Epithelial cell of esophagus (primary cell): ENCODE measurements at regions not wholly inside any gene's neighbourhood (a gene's known extent, or its start where the extent isn't known, plus 50 kb on each side); places are given as distances from the start of the nearest gene placed in this dataset.
A peak's percentile ranks its signal among the peaks of the same experiment; 100 is the strongest.

Experiments used
- DNase-seq: peaks from one replicate; pipeline ENCODE4 v3.0.0; 2010; ENCODE audit warnings: low read depth
- H3K4me3 ChIP-seq: 2 replicates; pipeline ENCODE4 v1.5.1; 2011; ENCODE audit warnings: mild to moderate bottlenecking, low read length, control low read depth
- CTCF ChIP-seq: IDR thresholded peaks from 2 replicates; pipeline ENCODE4 v1.5.1; 2011; ENCODE audit warnings: low read depth, mild to moderate bottlenecking, low read length, control low read depth, inconsistent platforms; ENCODE audit not compliant: insufficient read depth; ENCODE audit errors: missing control alignments

GRCh38 chr11:79942090-79942489 is 501.3 kb upstream of the TENM4 start:
- DNase-seq, result peak; percentile 70
- TF ChIP-seq CTCF, result no peak
- no peak overlapping the region for H3K4me3 ChIP-seq

- DNase-seq, result peak; percentile 79
- H3K4me3 ChIP-seq, result no peak overlapping the region
- TF ChIP-seq CTCF, result no peak
These were observed 500.3 kb upstream of the TENM4 start for GRCh38 chr11:79940974-79941735.

GRCh38 chr11:79940165-79940564 is 499.3 kb upstream of the TENM4 start:
- no peak for TF ChIP-seq CTCF
- DNase-seq, result peak; percentile 90
- H3K4me3 ChIP-seq, result no peak overlapping the region

GRCh38 chr11:79939111-79939510 is 498.3 kb upstream of the TENM4 start:
- no peak for TF ChIP-seq CTCF
- DNase-seq, result peak; percentile 20
- no peak overlapping the region for H3K4me3 ChIP-seq

- no peak overlapping the region for H3K4me3 ChIP-seq
- no peak for DNase-seq
- no peak for TF ChIP-seq CTCF
These were observed 497.0 kb upstream of the TENM4 start for GRCh38 chr11:79937676-79938334.

- peak; percentile 60 for DNase-seq
- TF ChIP-seq CTCF, result no peak
- no peak overlapping the region for H3K4me3 ChIP-seq
These were observed 491.8 kb upstream of the TENM4 start for GRCh38 chr11:79932612-79933011.
